HT-29 (cell line): ENCODE measurements at regions not wholly inside any gene's neighbourhood (a gene's known extent, or its start where the extent isn't known, plus 50 kb on each side); places are given as distances from the start of the nearest gene placed in this dataset. TPM values are rescaled to one million over a fixed set of nuclear protein-coding genes. Genes with fewer than 3 reads are reported as not detected.
"Not testable (repeated sequence)": the region's sequence is repeated elsewhere in the genome, so short reads cannot be mapped to it uniquely, and the experiment has no call there.

Experiments
- DNase-seq: peaks from one replicate; pipeline ENCODE4 v3.0.0-alpha.2; 2015; ENCODE audit warnings: low spot score
- small RNA-seq: library from RNA; depleted of rRNA; stranded (forward); fragments of <200 nt; gene quantifications from one replicate; pipeline ENCODE3, GENCODE V24; 2014

GRCh38 chrX:108843039-108843438 lies 106.7 kb upstream of the IRS4 start:
- DNase-seq, result not testable (repeated sequence)

- DNase-seq, result no peak
These were observed 97.6 kb upstream of the IRS4 start for GRCh38 chrX:108833993-108834392.

- DNase-seq, result peak; percentile 2
These were observed 75.5 kb upstream of the IRS4 start for GRCh38 chrX:108811891-108812290.

- DNase-seq, result peak; percentile 2
These were observed 58.9 kb upstream of the IRS4 start for GRCh38 chrX:108795240-108795639.

Small RNAs in the stretch of these regions (small RNA-seq; reads per million reads assigned to genes)
- gene MIR6087 (not detected), gene RNU6-309P (not detected)
